ENCODE measurements at regions not wholly inside any gene's neighbourhood (a gene's known extent, or its start where the extent isn't known, plus 50 kb on each side); places are given as distances from the start of the nearest gene placed in this dataset.

GRCh38 chr13:105758918-105759860, 776.3 kb downstream of the EFNB2 start:
- H4K8ac ChIP-seq (ENCODE audit: extremely low read depth, insufficient read depth, low read length) = no peak overlapping the region
- H3K9me3 ChIP-seq (ENCODE audit: insufficient read depth in 2 of 2, low read depth in 1 of 2, low read length in 1 of 2) = no peaks in the 10 kb centered on the region
- H3K4me2 ChIP-seq (ENCODE audit: insufficient read depth in 1 of 2, low read depth in 2 of 2, low read length in 2 of 2) = no peak overlapping the region
- H3K23ac ChIP-seq (ENCODE audit: insufficient read length) = no peak overlapping the region
- H2BK120ac ChIP-seq (replicated peaks; ENCODE audit: low read depth, low read length) = no peak overlapping the region
- no peak overlapping the region for H4K5ac ChIP-seq (ENCODE audit: insufficient read length, low read depth, low read length)
- H4K20me1 ChIP-seq (replicated peaks in 1 of 2; ENCODE audit: control insufficient read depth in 1 of 2, insufficient read depth in 2 of 2, low read length in 2 of 2) = no peaks in the 10 kb centered on the region
- no peaks in the 10 kb centered on the region for H3K79me2 ChIP-seq (ENCODE audit: control insufficient read depth in 1 of 2, insufficient read depth in 2 of 2, low read length in 2 of 2)
- no peaks in the 10 kb centered on the region for H3K27me3 ChIP-seq (replicated peaks in 1 of 4; ENCODE audit: control insufficient read depth in 3 of 4, extremely low read depth in 1 of 4, insufficient read depth in 3 of 4, low read length in 3 of 4)
- H2BK15ac ChIP-seq (ENCODE audit: low read length) = no peak overlapping the region
- POLR2A ChIA-PET (ENCODE audit: partially characterized antibody) = no interaction called here
- CTCF ChIA-PET (ENCODE audit: partially characterized antibody) = interaction anchor here (1.2 kb wide), 1 partner anchor 11 kb away, joined by 4 read pairs; no protein-coding TSS in a partner anchor
- no peak overlapping the region for H3K56ac ChIP-seq (replicated peaks; ENCODE audit: insufficient read length, low read depth, low read length)
- DNase-seq (ENCODE audit: low read depth in 1 of 2, low spot score in 2 of 2) = no peak
- 94% methylated on average over 6 of the region's 6 CpGs; no CpG with 5 or more reads in 1 of the 2 experiments for WGBS, 2 experiments (ENCODE audit: extremely low coverage in 1 of 2, insufficient coverage in 1 of 2, insufficient read length in 1 of 2, insufficient replicate concordance in 2 of 2, low coverage in 1 of 2, low lambda C conversion rate in 2 of 2, missing lambda C conversion rate in 1 of 2)
- no peaks in the 10 kb centered on the region for H3K23me2 ChIP-seq (ENCODE audit: low read depth, low read length)
- H3K4me1 ChIP-seq (replicated peaks in 1 of 4; ENCODE audit: control insufficient read depth in 3 of 4, insufficient read depth in 4 of 4, low read length in 3 of 4) = no peaks in the 10 kb centered on the region
- no peak overlapping the region for H2AK5ac ChIP-seq (ENCODE audit: low read depth, low read length)
- H3K79me1 ChIP-seq (ENCODE audit: low read depth, low read length) = no peaks in the 10 kb centered on the region
- no peak overlapping the region for H2BK20ac ChIP-seq (ENCODE audit: low read length)
- H3K27ac ChIP-seq (ENCODE audit: low read depth, low read length) = no peak overlapping the region
- no peak overlapping the region for H3K4me3 ChIP-seq (ENCODE audit: extremely low read depth in 1 of 4, insufficient read depth in 2 of 4, low read depth in 3 of 4, low read length in 4 of 4)
- no peak overlapping the region for H3K18ac ChIP-seq (ENCODE audit: extremely low read depth, low read length)
- H3K36me3 ChIP-seq (ENCODE audit: control insufficient read depth in 2 of 4, insufficient read depth in 4 of 4, low read length in 3 of 4) = no peaks in the 10 kb centered on the region
- no peak for FAIRE-seq
- no peak overlapping the region for H2BK12ac ChIP-seq (ENCODE audit: low read depth, low read length)
- H4K91ac ChIP-seq (replicated peaks; ENCODE audit: insufficient read length, low read length) = no peak overlapping the region
- no peak overlapping the region for H3K9ac ChIP-seq (replicated peaks in 1 of 4; ENCODE audit: extremely low read depth in 1 of 4, low read depth in 3 of 4, low read length in 3 of 4)
- H3K4ac ChIP-seq (replicated peaks; ENCODE audit: insufficient read length, low read depth, low read length) = no peak overlapping the region
- H2AFZ ChIP-seq (ENCODE audit: low read length) = no peak overlapping the region
- H3K14ac ChIP-seq (ENCODE audit: insufficient read length) = no peak overlapping the region
- no peak for TF ChIP-seq SIX5 (IDR thresholded peaks at IDR 0.05; ENCODE audit: low read depth, low read length)
- H2BK5ac ChIP-seq (ENCODE audit: low read depth, low read length) = no peak overlapping the region
